NCI-H128 (cell line): ENCODE measurements at regions not wholly inside any gene's neighbourhood (a gene's known extent, or its start where the extent isn't known, plus 50 kb on each side); places are given as distances from the start of the nearest gene placed in this dataset.
"Not testable (repeated sequence)": the region's sequence is repeated elsewhere in the genome, so short reads cannot be mapped to it uniquely, and the experiment has no call there.

Source experiments
- DNase-seq: peaks from one replicate; lab custom pipeline; 2025; ENCODE audit not compliant: unreplicated experiment; lab: John Stamatoyannopoulos, UW

DNA sequence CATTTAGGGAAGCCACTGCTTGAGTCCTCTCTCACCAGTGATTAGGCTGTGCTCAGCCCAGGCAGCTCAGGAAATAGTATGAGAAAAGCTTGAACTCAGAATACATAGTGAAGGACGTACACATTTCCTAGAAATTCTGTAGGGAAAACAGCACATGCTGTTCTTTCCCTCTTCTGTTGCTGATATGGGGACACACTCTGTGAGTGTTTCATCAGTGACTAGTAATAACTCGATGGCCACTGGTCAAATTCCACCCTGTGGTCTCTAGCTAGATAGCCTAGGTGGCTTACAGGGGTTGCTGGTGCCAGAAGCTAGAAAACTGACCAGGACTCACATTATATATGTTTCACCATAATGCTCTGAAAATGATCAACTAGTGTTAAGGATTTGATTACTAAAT lies 259.8 kb upstream of the SOX4 start:
- DNase-seq: no peak

DNA sequence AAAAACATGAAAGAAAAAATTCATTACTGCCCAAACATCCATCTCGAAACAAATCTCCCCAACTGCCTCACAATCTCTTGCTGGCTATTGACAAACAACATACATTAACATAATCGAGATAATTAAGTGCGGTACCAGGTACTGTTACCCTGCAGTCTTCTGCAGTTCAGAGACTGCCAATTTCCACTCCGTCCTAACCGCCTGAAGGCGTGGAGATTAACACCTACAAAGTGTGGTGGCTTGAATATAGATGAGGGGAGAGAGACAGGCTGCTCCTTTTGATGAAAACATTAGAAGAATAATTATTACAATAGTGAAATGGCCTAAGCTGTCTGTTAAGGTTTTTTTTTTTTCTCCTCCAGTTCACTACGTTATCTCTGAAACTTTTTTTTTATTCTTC lies 258.9 kb upstream of the SOX4 start:
- no peak for DNase-seq

DNA sequence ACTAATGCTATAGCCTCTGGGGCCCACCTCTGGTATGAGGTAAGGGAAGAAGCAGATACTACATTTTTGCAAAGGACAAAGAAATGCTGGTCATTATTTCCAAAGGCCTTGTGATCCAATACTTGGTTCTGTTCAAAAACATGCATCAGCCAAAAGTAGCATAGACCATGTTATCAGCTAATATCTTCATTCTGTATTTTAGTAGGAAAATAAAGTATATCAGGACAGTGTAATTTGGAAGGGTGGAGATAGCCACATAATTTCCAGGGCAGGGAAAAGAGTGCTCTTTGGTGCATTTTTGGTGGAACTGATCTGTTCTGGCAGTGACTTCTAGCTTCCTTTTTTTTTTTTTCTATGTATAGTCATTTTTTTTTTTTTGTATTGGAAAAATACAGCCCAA lies 258.0 kb upstream of the SOX4 start:
- no peak for DNase-seq

- DNase-seq: no peak
These were observed 256.3 kb upstream of the SOX4 start for GRCh38 chr6:21337263-21337662.

GRCh38 chr6:21340573-21340972 lies 253.0 kb upstream of the SOX4 start:
- no peak for DNase-seq

- DNase-seq: no peak
These were observed 251.6 kb upstream of the SOX4 start for GRCh38 chr6:21341910-21342309.

DNA sequence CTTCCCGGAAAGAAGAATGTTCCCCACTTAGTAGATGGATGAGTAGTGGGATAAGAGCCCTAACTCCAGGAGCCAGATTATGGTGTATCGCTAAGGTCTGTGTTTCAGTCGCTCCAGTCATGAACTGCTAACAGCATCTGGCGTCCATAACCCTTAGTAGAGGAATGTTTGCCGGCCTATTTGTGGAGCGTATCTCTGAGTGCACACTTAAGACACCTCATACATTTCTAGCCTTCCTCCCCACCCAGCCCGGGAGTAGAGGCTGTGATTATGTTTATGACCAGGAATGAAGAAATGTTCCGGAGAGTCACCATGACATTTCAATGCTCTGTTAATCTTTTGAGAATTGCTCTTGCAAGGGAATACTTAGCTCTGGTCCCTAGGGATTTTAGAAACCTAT lies 251.1 kb upstream of the SOX4 start:
- no peak for DNase-seq

DNA sequence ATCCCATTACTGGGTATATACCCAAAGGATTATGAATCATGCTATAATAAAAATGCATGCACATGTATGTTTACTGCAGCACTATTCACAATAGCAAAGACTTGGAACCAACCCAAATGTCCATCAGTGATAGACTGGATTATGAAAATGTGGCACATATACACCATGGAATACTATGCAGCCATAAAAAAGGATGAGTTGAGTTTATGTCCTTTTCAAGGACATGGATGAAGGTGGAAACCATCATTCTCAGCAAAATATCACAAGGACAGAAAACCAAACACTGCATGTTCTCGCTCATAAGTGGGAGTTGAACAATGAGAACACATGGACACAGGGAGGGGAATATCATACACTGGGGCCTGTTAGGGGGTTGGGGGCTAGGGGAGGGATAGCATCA lies 247.8 kb upstream of the SOX4 start:
- DNase-seq: not testable (repeated sequence)

DNA sequence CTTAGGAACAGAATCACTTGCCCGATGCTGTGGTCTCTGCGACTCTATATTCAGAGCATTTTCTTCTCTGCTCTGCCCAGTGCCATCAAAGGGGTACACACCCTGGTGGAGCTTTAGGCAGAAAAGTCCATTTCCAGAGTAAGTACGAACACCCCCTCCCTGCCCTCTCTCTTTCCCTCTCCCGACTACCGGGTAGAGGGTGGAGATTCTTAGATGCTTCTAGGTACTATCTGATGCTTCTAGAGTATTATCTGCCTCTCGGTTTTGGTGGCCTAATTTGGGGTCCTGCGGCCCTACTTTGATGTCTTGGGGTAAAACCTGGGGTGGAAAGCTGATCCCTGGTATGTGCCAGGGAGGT lies 245.4 kb upstream of the SOX4 start:
- DNase-seq: no peak

- no peak for DNase-seq
These were observed 244.9 kb upstream of the SOX4 start for GRCh38 chr6:21348504-21349195.

GRCh38 chr6:21349834-21350233 lies 243.7 kb upstream of the SOX4 start:
- DNase-seq: no peak

DNA sequence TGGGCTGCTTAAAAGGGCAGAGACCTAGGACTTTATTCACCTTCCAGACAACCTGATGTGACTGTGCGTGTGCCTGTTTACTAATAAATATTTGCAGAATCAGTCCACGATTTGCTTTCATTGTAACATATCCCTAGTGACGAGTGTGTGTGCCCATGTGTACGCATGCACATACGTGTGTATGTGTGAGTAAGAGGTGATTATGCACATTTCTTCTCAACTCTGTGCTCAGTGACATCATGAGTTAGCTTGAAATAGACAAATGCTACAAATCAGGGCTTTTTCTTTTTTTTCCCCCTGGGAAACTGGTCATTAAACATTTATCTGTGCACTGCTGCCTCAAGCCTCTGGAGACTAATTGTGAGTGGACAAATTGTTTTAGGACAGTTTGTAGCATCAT lies 242.6 kb upstream of the SOX4 start:
- DNase-seq: no peak

DNA sequence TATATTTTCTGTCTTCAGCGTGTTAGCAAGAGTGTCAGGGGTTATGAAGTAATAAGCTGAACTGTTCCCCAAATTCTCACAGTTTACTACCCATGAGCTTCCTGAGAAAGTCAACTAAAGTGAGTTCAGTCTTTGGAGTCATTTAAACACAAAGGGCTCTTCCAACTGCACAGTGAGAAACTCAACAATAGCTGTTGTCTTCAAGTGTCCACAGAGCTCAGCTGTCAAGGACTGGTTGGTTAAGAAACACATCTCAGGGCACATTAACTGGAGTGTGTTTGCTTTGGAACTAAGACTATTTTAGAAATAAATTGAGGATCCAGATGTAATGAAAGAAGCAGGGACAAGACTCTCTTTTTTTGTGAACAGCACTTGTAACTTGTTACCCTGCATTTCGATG lies 241.4 kb upstream of the SOX4 start:
- DNase-seq: no peak

- no peak for DNase-seq
These were observed 238.7 kb upstream of the SOX4 start for GRCh38 chr6:21354805-21355238.

GRCh38 chr6:21355638-21356037 lies 237.9 kb upstream of the SOX4 start:
- no peak for DNase-seq

DNA sequence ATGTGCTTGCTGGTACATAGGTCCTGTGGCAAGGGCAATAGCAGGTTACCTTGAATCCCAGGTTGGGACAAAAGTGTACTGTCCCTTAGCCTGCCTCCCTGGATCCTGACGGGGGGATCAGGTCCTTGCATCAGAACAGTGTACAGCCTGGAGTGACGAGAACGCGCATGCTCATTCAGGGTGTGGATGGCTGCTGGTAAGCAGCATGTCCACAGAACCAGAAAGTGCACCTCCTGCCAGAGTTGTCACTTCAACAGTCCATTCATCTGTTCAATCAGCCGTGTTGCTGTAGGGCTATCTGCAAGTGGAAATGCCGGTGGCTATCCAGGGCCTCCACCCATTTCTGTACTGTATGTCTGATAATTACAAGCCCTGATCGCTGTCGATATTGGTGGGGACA lies 236.3 kb upstream of the SOX4 start:
- no peak for DNase-seq

DNA sequence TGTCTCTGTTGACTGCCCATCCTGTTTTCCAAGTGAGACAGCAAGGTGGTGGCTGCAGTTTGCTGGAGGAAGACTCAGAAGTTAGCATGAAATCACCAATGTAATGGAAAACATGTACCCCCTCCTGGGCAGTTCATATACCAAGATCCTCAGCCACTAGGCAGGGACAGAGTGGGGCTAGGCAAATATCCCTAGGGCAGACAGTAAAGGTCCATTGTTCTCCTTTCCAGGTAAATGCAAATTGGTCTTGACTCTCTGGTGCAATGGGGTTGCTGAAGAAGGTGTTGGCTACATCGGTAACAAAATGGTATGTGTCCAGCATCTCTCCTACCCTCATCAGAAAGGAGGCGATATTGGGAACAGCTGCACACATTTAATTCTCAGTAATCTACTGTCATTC lies 233.6 kb upstream of the SOX4 start:
- no peak for DNase-seq

DNA sequence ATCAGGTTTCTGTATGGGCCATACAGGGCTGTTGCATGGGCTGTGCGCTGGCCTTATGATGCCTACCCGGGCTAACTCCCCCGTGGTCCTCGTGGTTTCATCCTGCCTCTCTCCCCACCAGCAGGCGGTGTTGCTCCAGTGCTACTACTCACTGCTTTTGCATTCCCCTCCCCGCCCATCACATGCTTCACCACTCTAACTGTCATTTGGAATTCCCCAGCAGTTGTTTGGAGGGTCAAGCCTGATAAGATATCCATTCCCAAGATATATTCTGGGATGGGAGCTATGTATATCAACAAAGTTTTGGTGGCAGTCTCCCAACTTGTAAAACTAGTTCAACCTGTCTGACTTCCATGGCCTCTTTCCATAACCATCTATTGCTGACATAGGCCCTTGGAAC lies 233.2 kb upstream of the SOX4 start:
- DNase-seq: no peak

DNA sequence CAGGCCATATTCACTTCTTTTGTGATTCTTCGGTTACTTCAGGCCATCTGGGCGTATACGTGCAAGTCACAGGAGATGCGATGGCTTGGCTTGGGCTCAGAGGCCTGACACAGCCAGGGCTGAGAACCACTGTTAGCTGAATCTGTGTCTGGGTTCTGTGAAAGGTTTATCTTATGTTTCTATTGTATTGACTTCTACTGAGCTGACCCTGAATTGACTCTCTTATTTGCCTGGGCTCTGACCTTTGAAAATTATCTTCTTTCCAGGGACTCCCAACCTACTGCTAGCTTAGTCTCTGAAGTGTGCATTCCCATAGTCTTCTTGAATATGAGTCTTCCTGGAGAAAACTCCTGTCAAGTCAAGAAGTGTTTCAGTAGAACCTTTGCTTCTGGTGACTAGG lies 226.4 kb upstream of the SOX4 start:
- no peak for DNase-seq

- DNase-seq: no peak
These were observed 225.8 kb upstream of the SOX4 start for GRCh38 chr6:21367649-21368154.

DNA sequence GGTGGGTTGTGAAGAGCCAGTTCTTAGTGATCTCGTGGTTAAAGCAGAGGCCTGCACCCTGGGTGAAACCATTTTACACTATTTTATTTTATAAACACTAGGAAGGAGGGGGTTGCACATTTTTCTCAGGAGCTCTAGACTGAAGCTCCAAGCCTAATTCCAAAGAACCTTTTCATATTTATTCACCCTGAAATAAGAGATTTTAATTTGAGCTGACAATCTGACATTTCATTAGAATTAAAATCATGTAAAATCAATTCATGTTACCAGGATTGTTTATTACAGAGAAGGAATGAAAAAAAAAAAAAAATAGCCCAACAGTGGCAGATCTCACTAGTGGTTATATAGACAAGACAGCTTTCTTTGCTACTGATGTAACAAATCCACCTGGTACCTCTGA lies 222.5 kb upstream of the SOX4 start:
- no peak for DNase-seq

GRCh38 chr6:21371676-21372171 lies 221.8 kb upstream of the SOX4 start:
- DNase-seq: no peak
